ENCODE measurements at regions not wholly inside any gene's neighbourhood (a gene's known extent, or its start where the extent isn't known, plus 50 kb on each side); places are given as distances from the start of the nearest gene placed in this dataset.
A peak's percentile ranks its signal among the peaks of the same experiment; 100 is the strongest.

- Mint-ChIP-seq H3K36me3 (no peaks in the 10 kb centered on the region), H3K4me1 (no peaks in the 10 kb centered on the region), H3K4me3 (no peak overlapping the region), H3K9me3 (peaks cover 0 to 4% (median 3%) of the 10 kb centered on the region in 7 donors), H3K27ac (no peak overlapping the region), H3K27me3 (no peaks in the 10 kb centered on the region)
- Histone ChIP-seq H3K4me3 (ENCODE audit: low read depth, low read length) (no peak overlapping the region), H3K27ac (ENCODE audit: insufficient read depth, low read length, poor library complexity, severe bottlenecking) (no peak overlapping the region), H3K4me1 (ENCODE audit: control insufficient read depth, insufficient read depth, low read length, poor library complexity, severe bottlenecking) (no peaks in the 10 kb centered on the region), H3K36me3 (ENCODE audit: control insufficient read depth, insufficient read depth, low read length) (no peaks in the 10 kb centered on the region), H3K27me3 (ENCODE audit: control insufficient read depth, insufficient read depth, low read length) (no peaks in the 10 kb centered on the region), H3K9me3 (ENCODE audit: control insufficient read depth in 2 of 2, low read length in 2 of 2) (no peaks in the 10 kb centered on the region)
- ATAC-seq (ENCODE audit: low read depth in 2 of 2) (no peak), DNase-seq (no peak)
Observed at GRCh38 chr4:57443308-57443707, 333.1 kb upstream of the IGFBP7 start.

DNA sequence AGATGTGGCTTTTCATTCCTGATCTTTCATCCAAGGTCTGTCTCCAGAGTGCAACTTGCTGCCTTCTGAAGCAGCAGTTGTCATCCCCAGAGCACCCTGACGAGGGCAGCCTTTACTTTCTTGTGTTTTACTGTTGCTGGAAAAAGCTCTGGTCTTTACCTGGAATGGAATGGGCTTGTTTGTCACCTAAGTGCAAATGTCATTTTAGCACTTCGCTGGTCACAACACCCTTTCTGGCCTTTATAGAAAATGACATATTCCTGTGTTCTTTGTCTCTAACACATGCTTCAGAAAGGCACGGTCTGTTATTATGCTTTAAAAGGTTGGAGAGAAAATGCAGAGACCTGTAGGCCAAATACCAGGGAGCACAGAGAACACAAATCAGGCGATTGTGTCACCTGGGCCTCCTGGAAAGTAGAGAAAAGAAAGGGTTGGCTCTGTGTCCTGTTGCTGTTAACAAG, 332.7 kb upstream of the IGFBP7 start:
- H3K27ac Mint-ChIP-seq = no peak overlapping the region
- DNase-seq (no peak), ATAC-seq (ENCODE audit: low read depth in 2 of 2) (no peak)
- no peaks in the 10 kb centered on the region for H3K27me3 Mint-ChIP-seq
- no peaks in the 10 kb centered on the region for H3K36me3 Mint-ChIP-seq
- Histone ChIP-seq H3K36me3 (ENCODE audit: control insufficient read depth, insufficient read depth, low read length) (no peaks in the 10 kb centered on the region), H3K4me3 (ENCODE audit: low read depth, low read length) (no peak overlapping the region), H3K4me1 (ENCODE audit: control insufficient read depth, insufficient read depth, low read length, poor library complexity, severe bottlenecking) (no peaks in the 10 kb centered on the region), H3K9me3 (ENCODE audit: control insufficient read depth in 2 of 2, low read length in 2 of 2) (no peaks in the 10 kb centered on the region), H3K27me3 (ENCODE audit: control insufficient read depth, insufficient read depth, low read length) (no peaks in the 10 kb centered on the region), H3K27ac (ENCODE audit: insufficient read depth, low read length, poor library complexity, severe bottlenecking) (no peak overlapping the region)
- H3K4me1 Mint-ChIP-seq = no peaks in the 10 kb centered on the region
- peaks cover 0 to 4% (median 3%) of the 10 kb centered on the region in 7 donors for H3K9me3 Mint-ChIP-seq
- H3K4me3 Mint-ChIP-seq = no peak overlapping the region

GRCh38 chr4:57442241-57442640, 332.1 kb upstream of the IGFBP7 start:
- Histone ChIP-seq H3K4me3 (ENCODE audit: low read depth, low read length) (no peak overlapping the region), H3K4me1 (ENCODE audit: control insufficient read depth, insufficient read depth, low read length, poor library complexity, severe bottlenecking) (no peaks in the 10 kb centered on the region), H3K27ac (ENCODE audit: insufficient read depth, low read length, poor library complexity, severe bottlenecking) (no peak overlapping the region), H3K36me3 (ENCODE audit: control insufficient read depth, insufficient read depth, low read length) (no peaks in the 10 kb centered on the region), H3K27me3 (ENCODE audit: control insufficient read depth, insufficient read depth, low read length) (no peaks in the 10 kb centered on the region), H3K9me3 (ENCODE audit: control insufficient read depth in 2 of 2, low read length in 2 of 2) (no peaks in the 10 kb centered on the region)
- H3K9me3 Mint-ChIP-seq = peaks cover 0 to 4% (median 2%) of the 10 kb centered on the region in 7 donors
- no peaks in the 10 kb centered on the region for H3K4me1 Mint-ChIP-seq
- H3K36me3 Mint-ChIP-seq = no peaks in the 10 kb centered on the region
- no peak for ATAC-seq (ENCODE audit: low read depth in 2 of 2)
- DNase-seq = no peak
- H3K27me3 Mint-ChIP-seq = no peaks in the 10 kb centered on the region
- H3K27ac Mint-ChIP-seq = no peak overlapping the region
- no peak overlapping the region for H3K4me3 Mint-ChIP-seq

- Histone ChIP-seq H3K4me3 (ENCODE audit: low read depth, low read length) (no peak overlapping the region), H3K27me3 (ENCODE audit: control insufficient read depth, insufficient read depth, low read length) (no peaks in the 10 kb centered on the region), H3K27ac (ENCODE audit: insufficient read depth, low read length, poor library complexity, severe bottlenecking) (no peak overlapping the region), H3K4me1 (ENCODE audit: control insufficient read depth, insufficient read depth, low read length, poor library complexity, severe bottlenecking) (no peaks in the 10 kb centered on the region), H3K9me3 (ENCODE audit: control insufficient read depth in 2 of 2, low read length in 2 of 2) (no peaks in the 10 kb centered on the region), H3K36me3 (ENCODE audit: control insufficient read depth, insufficient read depth, low read length) (no peaks in the 10 kb centered on the region)
- no peaks in the 10 kb centered on the region for H3K36me3 Mint-ChIP-seq
- peak overlapping the region in 1 of 3 donors; percentile 1 for H3K27ac Mint-ChIP-seq
- ATAC-seq (ENCODE audit: low read depth in 2 of 2) (no peak), DNase-seq (no peak)
- H3K9me3 Mint-ChIP-seq = peaks cover 0 to 10% (median 0%) of the 10 kb centered on the region in 7 donors
- H3K4me1 Mint-ChIP-seq = no peaks in the 10 kb centered on the region
- H3K4me3 Mint-ChIP-seq = no peak overlapping the region
- H3K27me3 Mint-ChIP-seq = peaks cover 4% of the 10 kb centered on the region
Observed at GRCh38 chr4:57437649-57438048, 327.5 kb upstream of the IGFBP7 start.

DNA sequence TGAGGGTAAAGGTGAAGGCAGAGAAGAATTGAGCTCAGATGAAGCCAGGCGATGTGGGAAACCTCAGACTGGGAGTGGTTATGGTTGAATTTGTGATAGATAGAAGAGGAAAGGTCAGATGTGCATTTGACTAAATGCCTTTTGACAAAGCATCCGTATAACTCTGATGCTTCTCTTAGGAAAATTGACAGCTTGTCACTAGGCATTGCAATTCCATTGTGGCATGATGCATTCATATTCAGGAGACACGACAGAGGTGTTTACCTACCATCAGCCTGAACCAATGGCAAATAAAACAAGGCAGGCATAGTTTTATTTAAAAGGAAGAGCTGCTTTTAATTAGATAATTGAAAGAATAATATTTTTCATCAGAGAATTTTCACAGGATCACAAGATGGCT, 325.1 kb upstream of the IGFBP7 start:
- no peaks in the 10 kb centered on the region for H3K36me3 Mint-ChIP-seq
- no peak overlapping the region for H3K27ac Mint-ChIP-seq
- H3K4me1 Mint-ChIP-seq = no peaks in the 10 kb centered on the region
- ATAC-seq (ENCODE audit: low read depth in 2 of 2) (no peak), DNase-seq (no peak)
- no peak overlapping the region for H3K4me3 Mint-ChIP-seq
- H3K9me3 ChIP-seq (ENCODE audit: control insufficient read depth in 2 of 2, low read length in 2 of 2) = no peaks in the 10 kb centered on the region
- H3K4me1 ChIP-seq (ENCODE audit: control insufficient read depth, insufficient read depth, low read length, poor library complexity, severe bottlenecking) = no peaks in the 10 kb centered on the region
- H3K27me3 Mint-ChIP-seq = peaks cover 4% of the 10 kb centered on the region
- peaks cover 0 to 10% (median 0%) of the 10 kb centered on the region in 7 donors for H3K9me3 Mint-ChIP-seq
- H3K27me3 ChIP-seq (ENCODE audit: control insufficient read depth, insufficient read depth, low read length) = no peaks in the 10 kb centered on the region
- H3K27ac ChIP-seq (ENCODE audit: insufficient read depth, low read length, poor library complexity, severe bottlenecking) = no peak overlapping the region
- no peak overlapping the region for H3K4me3 ChIP-seq (ENCODE audit: low read depth, low read length)
- no peaks in the 10 kb centered on the region for H3K36me3 ChIP-seq (ENCODE audit: control insufficient read depth, insufficient read depth, low read length)

GRCh38 chr4:57430726-57431125, 320.5 kb upstream of the IGFBP7 start:
- no peaks in the 10 kb centered on the region for H3K36me3 Mint-ChIP-seq
- peaks cover 0 to 7% (median 0%) of the 10 kb centered on the region in 7 donors for H3K9me3 Mint-ChIP-seq
- Histone ChIP-seq H3K27ac (ENCODE audit: insufficient read depth, low read length, poor library complexity, severe bottlenecking) (no peak overlapping the region), H3K36me3 (ENCODE audit: control insufficient read depth, insufficient read depth, low read length) (no peaks in the 10 kb centered on the region), H3K9me3 (ENCODE audit: control insufficient read depth in 2 of 2, low read length in 2 of 2) (no peaks in the 10 kb centered on the region), H3K27me3 (ENCODE audit: control insufficient read depth, insufficient read depth, low read length) (no peaks in the 10 kb centered on the region), H3K4me1 (ENCODE audit: control insufficient read depth, insufficient read depth, low read length, poor library complexity, severe bottlenecking) (no peaks in the 10 kb centered on the region), H3K4me3 (ENCODE audit: low read depth, low read length) (no peak overlapping the region)
- H3K27me3 Mint-ChIP-seq = peaks cover 3% of the 10 kb centered on the region
- H3K27ac Mint-ChIP-seq = peak overlapping the region in 1 of 3 donors; percentile 18
- no peak for DNase-seq
- no peak for ATAC-seq (ENCODE audit: low read depth in 2 of 2)
- H3K4me3 Mint-ChIP-seq = no peak overlapping the region
- H3K4me1 Mint-ChIP-seq = no peaks in the 10 kb centered on the region

- no peaks in the 10 kb centered on the region for H3K9me3 ChIP-seq (ENCODE audit: control insufficient read depth in 2 of 2, low read length in 2 of 2)
- no peak overlapping the region for H3K27ac ChIP-seq (ENCODE audit: insufficient read depth, low read length, poor library complexity, severe bottlenecking)
- no peak for ATAC-seq (ENCODE audit: low read depth in 2 of 2)
- H3K27ac Mint-ChIP-seq = no peak overlapping the region
- peak in 1 of 3 donors; percentile 35 for DNase-seq
- H3K36me3 ChIP-seq (ENCODE audit: control insufficient read depth, insufficient read depth, low read length) = no peaks in the 10 kb centered on the region
- no peak overlapping the region for H3K4me3 Mint-ChIP-seq
- no peak overlapping the region for H3K4me3 ChIP-seq (ENCODE audit: low read depth, low read length)
- H3K36me3 Mint-ChIP-seq = no peaks in the 10 kb centered on the region
- no peaks in the 10 kb centered on the region for H3K27me3 Mint-ChIP-seq
- no peaks in the 10 kb centered on the region for H3K4me1 ChIP-seq (ENCODE audit: control insufficient read depth, insufficient read depth, low read length, poor library complexity, severe bottlenecking)
- H3K9me3 Mint-ChIP-seq = peaks cover 0 to 1% (median 0%) of the 10 kb centered on the region in 7 donors
- H3K27me3 ChIP-seq (ENCODE audit: control insufficient read depth, insufficient read depth, low read length) = no peaks in the 10 kb centered on the region
- no peaks in the 10 kb centered on the region for H3K4me1 Mint-ChIP-seq
Observed at GRCh38 chr4:57426779-57427395, 316.7 kb upstream of the IGFBP7 start.

DNA sequence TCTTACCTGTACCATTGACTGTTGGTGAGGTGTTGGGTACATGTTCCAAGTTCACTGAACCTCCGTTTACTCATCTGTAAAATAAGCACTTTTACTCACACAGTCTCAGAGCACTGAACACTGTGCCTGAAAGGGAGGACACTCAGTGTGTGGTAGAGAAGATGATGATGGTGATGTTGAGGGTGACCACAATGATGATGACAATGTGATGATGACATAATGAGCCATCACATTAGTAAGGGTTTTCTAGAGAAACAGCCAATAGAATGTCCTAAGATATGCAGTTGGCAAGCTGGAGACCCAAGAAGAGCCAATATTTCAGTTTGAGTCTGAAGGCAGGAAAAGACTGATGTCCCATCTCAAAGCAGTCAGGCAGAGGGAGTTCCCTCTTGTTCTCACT, 315.4 kb upstream of the IGFBP7 start:
- H3K27me3 ChIP-seq (ENCODE audit: control insufficient read depth, insufficient read depth, low read length) = no peaks in the 10 kb centered on the region
- no peaks in the 10 kb centered on the region for H3K27me3 Mint-ChIP-seq
- no peaks in the 10 kb centered on the region for H3K36me3 Mint-ChIP-seq
- no peaks in the 10 kb centered on the region for H3K4me1 ChIP-seq (ENCODE audit: control insufficient read depth, insufficient read depth, low read length, poor library complexity, severe bottlenecking)
- no peak overlapping the region for H3K27ac Mint-ChIP-seq
- H3K9me3 Mint-ChIP-seq = peaks cover 0 to 1% (median 0%) of the 10 kb centered on the region in 7 donors
- no peak overlapping the region for H3K4me3 ChIP-seq (ENCODE audit: low read depth, low read length)
- H3K27ac ChIP-seq (ENCODE audit: insufficient read depth, low read length, poor library complexity, severe bottlenecking) = no peak overlapping the region
- H3K9me3 ChIP-seq (ENCODE audit: control insufficient read depth in 2 of 2, low read length in 2 of 2) = no peaks in the 10 kb centered on the region
- ATAC-seq (ENCODE audit: low read depth in 2 of 2) (no peak), DNase-seq (no peak)
- H3K36me3 ChIP-seq (ENCODE audit: control insufficient read depth, insufficient read depth, low read length) = no peaks in the 10 kb centered on the region
- H3K4me3 Mint-ChIP-seq = no peak overlapping the region
- H3K4me1 Mint-ChIP-seq = no peaks in the 10 kb centered on the region

Data from CD4-positive, CD25-positive, alpha-beta regulatory T cell (primary cell).